ENCODE measurements at regions not wholly inside any gene's neighbourhood (a gene's known extent, or its start where the extent isn't known, plus 50 kb on each side); places are given as distances from the start of the nearest gene placed in this dataset.
A peak's percentile ranks its signal among the peaks of the same experiment; 100 is the strongest.

DNA sequence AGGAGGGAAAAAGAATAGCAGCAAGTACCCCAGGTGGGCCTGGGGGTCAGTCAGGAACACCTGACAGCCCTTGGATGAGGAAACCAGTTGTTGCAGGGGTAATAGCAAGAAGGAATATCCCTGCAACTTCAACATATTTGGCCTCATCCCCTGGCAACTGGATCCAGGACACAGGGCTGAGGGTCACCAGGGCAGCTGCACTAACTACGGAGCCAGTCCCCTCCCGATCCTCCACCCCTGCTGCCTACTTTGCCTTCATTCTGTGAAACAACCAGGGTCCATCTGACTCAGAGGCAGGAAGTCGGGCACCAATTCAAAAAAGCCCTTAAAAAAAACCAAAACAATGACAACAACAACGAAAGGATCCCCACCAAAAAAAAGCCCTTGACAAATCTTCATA is 52.9 kb downstream of the FRMPD3 start:
- no peak for DNase-seq

DNA sequence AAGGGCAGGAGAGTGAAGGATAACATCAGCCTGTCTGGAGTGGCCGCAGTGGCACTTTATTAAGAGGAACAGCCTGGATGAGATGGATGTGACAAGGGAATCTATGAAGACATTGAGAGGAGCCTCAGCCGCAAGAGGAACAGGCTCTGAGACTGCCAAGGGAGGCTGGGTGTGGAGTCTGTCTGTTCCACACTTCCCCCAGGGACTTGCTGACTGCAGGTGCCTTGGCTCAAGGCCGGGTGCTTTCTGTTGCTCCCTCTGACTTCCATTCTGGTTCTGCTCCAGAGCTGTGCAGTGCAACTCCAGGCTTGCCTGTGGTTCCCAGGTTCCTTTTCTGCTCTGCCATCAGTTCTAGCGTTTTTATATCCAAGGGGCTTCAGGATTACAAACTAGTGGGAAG is 54.6 kb downstream of the FRMPD3 start:
- DNase-seq, result peak; percentile 42

DNA sequence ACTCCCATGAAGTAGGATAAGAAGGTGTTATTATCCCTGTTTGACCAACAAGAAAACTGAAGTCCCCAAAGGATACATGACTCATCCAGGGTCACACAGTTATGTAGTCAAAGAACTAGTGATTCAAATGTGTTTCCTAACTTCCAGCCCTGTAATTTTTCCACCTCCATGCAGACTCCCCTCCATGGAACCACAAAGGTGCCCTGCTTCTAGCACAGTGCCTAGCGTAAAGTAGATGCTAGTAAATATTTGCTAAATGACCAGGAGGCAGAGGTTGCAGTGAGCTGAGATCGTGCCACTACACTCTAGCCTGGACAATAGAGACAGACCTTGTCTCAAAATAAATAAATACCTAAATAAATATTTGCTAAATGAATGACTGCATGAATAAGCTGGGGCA is 55.8 kb downstream of the FRMPD3 start:
- DNase-seq, result no peak

DNA sequence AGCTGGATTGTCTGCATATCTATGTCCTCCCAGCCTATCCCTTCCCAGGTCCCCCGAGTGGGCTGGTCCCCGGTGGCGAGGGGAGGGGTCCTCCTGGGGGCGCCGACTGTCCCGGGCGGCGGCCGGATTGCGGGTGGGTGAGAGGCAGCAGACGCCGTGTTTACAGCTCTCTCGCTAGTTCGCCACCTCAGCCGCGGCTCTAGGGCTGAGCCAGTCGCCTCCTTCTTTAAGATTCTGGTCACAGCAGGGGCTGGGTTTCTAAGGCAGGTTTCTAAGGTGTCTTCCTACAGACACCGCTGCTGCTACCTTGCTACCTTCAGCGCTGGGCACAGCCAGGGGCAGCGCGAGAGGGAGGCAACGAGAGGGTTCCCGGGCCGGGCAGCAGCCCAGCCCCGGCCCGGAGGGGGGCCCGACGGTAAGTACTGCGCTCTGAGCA is 57.2 kb downstream of the FRMPD3 start:
- DNase-seq, result no peak

DNA sequence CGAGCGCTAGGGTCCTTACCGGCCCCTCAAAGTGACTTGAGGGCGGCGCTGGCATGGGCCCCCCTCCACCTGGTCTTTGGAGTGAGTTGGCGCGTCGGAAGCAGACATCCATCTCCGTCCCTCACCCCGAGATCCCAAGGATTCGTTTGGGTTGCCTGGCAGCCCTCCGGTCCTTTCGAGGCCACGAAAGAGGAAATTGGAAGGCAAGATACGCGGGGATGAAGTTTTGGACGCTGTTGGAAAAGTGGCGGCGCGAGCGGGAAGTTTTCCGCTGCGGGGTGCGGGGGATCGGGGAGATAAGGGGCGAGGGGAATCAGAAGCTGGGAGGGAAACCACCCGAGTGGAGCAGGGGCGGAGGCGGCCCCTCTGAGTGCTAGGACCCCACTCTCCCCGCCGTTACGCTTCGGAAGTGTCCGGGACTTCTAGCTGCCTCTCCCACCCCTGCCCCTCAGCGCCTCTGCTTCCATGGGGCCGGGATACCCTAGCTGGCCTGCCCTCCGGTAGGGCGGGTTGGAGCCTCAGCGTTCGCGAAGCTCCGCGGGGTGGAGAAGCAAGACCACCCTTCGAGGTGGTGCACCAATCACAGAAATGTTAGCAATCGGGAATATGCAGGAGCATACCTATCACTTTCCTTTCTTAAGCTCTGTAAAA is 57.8 kb downstream of the FRMPD3 start:
- DNase-seq, result no peak

DNA sequence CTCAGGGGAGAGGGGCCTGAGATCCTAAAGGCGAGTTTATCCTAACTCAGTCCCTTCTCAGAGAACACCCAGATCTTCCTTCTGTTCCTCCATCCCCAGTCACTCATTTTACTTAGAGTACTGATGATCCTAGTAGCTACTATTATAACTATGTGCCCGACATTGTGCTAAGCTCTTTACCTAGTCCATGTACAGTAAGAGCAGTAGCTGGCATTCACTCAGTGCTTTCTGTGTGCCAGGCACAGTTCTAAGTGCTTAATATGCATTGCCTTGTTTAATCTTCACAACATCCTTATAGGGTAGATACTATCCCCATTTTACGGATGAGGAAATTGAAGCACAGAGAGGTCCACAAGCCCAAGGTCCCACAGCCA is 58.3 kb downstream of the FRMPD3 start:
- no peak for DNase-seq

DNA sequence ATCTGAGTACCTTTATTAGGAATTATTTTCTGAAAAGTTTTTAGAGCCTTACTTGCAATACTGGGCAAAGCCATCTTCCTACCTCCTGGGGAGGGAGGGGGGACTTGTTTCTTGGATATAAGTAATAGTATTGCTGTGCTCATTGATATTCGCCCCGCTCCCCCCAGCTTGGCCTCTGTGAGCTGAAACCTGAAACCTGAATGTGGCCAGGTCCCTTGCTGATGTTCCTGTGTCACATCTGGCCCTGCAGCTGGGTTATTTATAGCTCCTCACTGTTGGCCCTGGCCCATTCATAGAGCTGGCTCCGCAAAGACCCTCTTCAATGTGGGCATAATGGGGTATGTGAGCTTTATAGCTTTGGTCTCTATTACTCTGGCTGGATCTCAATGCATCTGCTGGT is 59.5 kb downstream of the FRMPD3 start:
- DNase-seq, result no peak

DNA sequence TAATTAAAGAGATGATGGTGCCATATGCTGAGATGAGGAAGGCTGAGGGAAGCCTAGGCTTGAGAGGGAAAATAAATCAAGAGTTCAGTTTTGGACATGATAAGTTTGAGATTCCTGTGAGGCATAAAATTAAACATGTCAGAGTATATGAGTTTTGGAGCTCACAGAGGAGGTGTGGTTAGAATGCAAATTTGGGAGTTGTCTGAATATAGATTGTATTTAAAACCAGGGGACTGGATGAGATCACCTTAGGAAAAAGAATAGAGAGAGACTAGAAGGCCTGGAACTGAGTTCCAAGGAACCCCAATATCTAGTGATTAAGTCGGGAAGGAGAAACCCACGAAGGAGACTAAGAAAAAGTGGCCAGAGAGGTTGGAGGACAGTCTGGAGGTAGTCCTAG is 65.5 kb downstream of the FRMPD3 start:
- no peak for DNase-seq

DNA sequence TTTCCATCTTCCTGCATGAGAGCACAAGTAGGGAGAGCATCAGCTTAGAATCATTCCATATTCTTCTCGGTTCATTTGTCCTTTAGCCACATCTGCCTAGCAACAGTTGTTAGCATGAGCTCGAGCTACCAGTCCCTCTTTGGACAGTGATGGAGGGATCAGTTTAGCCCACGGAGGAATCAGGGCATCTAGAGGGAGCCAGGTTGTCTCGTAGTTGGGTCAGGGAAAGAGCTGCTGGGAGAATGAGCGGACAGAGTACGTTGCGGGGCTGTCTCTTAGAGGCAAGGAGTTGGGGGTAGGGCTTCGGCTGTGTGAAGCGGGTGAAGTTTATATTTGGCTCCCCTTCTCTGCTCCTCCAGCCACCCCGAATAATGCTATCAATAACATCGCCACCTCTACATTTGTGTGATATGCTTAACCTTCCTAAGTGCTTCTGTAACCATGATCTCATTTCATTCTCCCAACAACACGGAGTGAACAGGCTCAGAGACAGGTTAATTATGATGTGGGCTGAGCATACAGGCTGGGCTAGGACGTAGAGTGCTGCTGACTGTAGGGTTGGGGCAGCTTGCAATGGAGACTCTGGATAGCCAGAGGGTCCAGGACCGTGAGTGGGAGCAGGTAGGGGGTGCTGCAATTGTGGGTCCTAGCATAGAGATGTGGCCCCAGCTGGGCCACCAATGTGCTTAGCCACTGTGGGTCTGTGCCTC is 72.6 kb downstream of the FRMPD3 start:
- DNase-seq, result no peak

DNA sequence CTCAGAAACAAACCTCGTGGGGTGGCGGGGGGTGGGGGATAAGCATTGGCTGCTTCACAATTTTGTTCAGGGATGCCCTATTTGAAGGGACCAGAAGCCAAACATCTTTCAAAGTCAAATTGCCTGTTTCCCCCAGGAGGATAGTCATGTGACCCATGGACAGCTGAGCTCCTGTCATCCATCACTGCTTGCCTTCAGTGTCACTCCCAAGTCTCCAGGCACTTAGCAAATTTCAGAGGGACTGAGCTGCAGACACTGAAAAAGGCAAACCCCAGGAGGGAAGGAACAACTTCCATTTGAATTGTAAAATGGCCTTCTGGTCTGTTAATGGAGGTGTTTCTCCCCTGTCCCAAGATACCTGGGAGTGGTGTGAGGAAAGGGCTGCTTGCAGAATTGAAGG is 73.4 kb downstream of the FRMPD3 start:
- DNase-seq, result no peak

DNA sequence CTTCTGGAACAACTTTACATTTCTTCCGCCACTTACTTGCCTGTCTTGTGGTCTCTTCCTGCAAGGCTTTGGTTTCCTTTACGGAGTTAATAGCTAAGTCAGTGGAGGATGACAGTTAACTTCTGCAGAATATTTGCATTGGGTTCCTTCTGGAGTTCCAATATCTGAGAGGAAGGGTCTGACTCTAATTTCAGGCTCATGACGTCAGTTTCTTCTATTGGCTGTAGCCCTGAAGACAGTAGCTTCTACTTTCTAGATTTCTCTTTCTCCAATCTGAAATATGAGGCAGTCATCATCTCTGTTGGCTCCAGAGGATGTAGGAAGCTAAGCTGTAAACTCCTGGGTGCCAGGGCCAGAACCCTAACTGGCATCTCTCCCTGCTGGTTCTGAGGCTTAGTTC is 76.7 kb downstream of the FRMPD3 start:
- DNase-seq, result no peak

DNA sequence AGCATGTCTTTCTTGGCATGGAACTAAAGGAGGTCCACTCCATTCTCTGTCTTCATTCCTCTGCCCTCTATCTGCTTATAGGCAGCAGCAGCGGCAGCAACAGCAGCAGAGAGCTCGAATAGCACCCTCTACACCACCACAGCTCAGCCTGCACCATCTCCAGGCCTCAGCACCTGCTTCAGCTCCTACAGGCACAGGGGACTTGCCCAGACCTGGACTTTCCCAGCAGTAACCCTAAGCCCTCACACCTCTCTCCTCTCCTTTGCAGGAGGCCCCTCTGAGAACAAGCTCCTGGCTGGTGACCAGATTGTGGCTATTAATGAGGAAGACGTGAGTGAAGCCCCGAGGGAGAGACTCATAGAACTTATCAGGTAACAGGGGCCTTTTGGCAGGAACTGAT is 80.7 kb downstream of the FRMPD3 start:
- DNase-seq, result no peak

DNA sequence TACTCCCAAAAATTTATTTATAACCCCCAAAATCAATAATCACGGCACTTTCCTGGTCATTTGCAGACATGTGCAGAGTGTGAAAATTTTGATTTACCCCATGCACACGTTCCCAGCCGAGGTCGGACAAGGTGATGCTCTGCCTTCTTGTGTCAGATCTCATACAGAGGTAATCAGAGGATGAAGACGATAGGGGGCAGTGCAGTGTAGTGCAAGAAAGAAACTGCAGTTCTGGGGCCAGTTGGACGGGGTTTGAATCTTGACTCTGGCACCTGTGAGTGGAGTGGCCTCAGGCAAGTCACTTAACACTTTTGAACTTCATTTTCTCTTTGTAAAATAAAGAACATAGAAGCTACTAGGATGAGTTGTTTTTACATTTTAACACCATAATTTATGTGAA is 88.4 kb downstream of the FRMPD3 start:
- DNase-seq, result no peak

DNA sequence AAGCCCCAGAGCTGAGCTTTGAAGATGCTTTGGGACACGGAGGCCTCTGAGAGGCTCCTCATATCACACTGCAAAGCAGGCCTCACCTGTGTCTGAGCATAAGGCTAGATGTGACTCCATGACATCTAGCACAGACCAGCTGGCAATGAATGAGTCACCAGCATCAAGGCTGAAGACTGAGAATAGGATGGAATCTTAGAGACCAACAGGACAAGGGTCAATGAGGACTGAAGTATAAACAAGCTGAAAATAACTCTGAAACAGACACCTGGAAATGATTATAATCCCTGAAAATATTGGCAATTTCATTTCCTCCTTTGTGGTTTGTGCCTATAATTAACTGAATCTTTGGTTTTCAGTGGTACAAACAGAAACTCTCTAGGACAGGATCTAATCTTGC is 87.1 kb upstream of the PRPS1 start:
- no peak for DNase-seq

DNA sequence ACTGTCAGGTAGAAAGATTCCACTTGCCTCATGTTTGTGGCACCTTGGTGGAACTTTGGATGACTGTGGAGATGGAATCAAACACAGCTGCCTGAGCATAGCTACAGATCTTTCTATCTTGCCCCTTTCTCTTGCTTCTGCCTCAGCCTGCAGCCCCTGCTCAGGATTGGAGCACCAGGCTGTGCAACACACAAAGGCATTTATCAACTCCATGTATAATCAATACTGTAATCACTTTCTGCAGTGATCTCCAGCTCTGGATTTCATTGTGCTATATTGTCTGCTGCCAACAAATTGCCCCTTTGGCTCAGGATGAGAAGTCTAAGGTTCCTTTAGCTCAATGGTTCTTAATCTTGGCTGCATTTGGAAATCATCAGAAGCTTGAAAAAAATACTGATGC is 86.3 kb upstream of the PRPS1 start:
- no peak for DNase-seq

DNA sequence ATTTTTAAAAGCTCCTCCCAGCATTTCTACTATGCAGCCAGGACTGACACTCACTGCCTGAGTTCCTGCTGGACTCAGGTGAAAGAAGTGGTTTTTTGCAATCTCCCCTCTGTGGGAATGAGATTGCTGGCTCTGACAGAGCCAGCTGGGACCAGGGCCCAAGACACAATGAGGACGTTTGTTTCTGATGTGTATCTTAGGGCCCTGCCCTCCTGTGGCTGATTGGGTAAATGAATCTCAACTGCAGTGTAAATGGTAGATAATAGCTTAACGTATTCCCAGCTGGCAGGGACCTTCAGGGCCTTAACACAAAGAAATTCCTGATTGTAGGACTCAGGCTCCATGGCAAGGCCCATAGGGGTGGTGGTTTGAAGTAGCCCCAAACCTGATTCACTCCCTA is 85.8 kb upstream of the PRPS1 start:
- no peak for DNase-seq

DNA sequence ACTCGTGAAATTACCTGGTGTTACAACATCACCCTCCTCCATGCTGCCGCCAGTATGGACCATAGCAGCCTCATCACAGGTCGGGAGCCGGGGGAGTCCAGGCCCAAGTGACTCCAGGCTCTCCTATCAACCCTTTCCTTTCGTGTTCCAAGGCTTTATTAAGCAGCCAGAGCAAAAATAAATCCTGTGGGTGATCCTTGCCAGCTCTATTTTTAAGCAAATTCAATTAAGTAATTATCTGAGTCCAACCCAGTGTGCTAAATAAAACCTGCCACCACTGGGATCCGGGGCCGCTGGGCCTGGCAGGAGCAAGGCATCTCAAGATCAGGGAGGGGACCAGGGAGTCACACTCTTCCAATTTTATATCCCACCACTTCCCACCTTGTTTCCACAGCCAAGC is 80.7 kb upstream of the PRPS1 start:
- DNase-seq, result no peak

DNA sequence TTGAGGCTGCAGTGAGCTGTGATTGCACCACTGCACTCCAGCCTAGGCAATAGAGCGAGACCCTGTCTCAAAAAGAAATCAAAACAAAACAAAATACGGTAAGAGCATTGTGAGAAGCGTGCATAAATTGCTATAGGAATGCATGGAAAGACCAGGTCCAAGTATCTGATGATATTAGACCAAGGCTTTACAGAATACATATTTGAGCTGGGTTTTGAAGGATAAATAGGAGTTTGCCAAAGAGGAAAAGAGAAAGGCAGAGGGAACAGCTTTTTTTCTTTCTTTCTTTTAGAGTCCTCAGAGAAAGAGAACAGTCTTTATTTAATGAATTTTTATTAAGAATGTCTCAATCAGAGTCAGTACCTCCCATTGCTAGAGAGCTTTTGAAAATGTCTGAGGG is 79.5 kb upstream of the PRPS1 start:
- DNase-seq, result no peak

DNA sequence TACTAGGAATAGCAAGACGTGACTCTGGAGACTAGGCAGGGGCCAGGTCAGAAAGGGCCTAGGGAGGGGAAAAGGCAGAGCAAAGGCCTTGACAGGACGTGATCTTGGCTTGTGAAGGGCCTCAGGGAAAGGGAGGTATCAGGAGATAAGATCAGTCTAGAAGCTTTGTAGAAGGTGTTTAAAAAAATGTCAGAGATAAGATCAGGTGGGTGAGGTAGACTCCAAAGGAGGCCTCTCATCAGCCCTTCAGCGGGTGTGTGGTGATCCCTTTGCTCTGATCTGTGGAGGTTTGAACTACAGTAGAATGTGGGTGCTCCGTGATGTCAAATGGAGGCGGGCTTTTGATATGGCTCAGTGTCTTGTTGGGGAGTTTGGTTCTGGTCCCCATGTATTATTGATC is 78.8 kb upstream of the PRPS1 start:
- DNase-seq, result no peak

DNA sequence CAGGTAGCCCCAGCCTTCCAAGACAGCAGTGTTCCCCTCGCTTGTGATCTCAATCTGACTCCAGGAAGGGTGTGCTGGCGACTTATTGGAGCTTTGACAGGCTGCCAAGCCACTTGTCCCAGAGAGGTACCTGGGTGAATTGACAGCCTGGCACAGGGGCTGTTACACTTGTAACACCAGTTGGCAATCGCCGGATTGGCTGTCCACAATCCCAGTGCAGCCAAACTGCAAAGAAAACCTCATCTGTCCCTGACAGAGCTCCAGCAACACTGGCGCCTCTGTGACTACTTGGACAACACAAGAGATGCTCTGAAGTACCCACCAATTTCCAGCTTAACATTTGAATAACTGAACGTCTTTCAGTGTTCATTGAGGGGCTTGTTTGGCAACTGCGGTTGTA is 76.8 kb upstream of the PRPS1 start:
- DNase-seq, result no peak

DNA sequence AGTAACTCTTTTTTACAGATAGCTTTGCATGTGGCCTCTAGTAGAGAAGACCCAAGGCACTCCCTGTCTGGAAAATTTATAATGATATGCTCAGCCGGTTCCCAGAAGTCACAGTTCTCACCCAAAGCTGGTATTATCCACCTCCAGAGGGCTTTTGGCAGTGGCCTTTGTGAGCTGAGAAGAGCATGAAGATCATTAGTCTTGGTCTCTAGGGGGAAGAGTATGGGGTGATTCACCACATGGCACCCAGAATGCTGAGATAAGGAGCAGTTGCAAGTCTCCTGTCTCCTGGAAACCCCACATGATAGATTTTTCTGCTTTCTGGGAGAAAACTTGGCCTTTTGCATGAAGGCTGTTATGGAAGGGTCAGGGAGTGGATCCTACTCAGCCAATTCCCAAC is 75.4 kb upstream of the PRPS1 start:
- no peak for DNase-seq

DNA sequence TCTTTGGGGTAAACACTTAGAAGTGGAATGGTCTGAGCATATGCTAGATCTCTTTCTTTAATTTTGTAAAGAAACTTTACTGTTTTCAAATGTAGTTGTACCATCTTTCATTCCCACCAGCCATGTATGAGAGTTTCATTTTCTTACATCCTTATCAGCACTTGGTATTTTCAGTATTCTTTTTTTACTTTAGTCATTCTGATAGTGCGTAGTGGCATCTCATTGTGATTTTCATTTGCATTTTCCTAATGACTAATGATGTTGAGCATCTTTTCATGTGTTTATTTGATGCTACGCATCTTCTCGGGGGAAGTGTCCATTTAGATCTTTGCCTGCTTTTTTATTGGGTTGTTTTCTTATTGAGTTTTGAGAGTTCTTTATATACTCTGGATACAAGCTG is 71.3 kb upstream of the PRPS1 start:
- DNase-seq, result no peak

DNA sequence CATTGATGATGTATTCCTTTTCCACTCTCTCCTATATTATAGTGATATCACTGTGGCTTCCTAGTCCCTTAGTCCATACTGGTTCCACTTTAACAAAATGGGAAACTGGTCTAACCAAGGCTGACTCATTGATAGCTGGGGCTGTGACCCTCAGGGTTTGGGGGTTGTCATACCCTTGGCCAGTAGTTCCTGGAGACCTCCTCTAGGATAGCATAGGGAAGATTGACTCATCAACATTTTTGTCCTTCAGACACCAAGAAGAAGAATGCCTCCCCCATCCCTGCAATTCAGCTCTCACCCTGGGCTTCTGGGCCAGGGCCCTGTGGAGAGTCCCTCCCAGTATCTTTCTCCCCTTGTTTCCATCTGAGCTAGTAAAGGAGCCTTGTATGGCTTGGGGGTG is 68.8 kb upstream of the PRPS1 start:
- DNase-seq, result no peak

DNA sequence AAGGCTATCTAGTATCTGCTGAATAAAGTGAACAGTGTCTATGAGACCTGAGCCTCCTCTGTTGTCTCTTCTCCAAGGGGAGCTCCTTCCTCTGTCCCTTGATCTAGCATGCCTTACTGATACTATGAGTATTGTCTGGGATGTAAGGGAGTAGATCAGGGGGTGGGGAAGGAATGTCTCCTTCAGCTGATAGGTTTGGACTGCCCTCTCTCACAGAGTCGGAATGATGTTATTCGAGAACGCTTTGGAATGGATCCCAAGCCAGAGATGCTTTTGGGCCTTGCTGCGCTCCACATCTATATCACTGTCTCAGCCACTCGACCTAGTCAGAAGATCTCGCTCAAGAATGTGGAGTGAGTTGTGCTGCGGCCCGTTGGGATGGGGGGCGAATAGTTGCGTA is 68.3 kb upstream of the PRPS1 start:
- no peak for DNase-seq

DNA sequence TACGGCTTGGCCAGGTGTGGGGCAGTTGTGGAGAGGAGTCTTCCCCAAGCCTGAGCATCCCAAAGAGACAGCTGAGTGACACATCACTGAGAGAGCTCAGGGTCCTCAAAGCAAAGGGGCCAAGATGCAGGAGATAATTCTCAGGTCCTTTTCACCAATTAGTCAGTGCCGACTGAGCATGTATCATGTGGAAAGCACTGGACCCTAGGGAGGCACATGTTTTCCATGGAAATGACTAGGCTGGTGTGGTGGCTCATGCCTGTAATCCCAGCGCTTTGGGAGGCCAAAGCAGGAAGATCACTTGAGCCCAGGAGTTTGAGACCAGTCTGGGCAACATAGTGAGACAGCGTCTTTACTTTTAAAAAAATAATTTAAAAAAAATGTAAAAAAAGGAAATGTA is 67.3 kb upstream of the PRPS1 start:
- DNase-seq, result no peak
